ENCODE measurements at regions not wholly inside any gene's neighbourhood (a gene's known extent, or its start where the extent isn't known, plus 50 kb on each side); places are given as distances from the start of the nearest gene placed in this dataset.

- peak overlapping the region; percentile 80 for H3K27ac ChIP-seq (ENCODE audit: low read length)
- DNase-seq = peak in 1 of 2 donors; percentile 61
- Mint-ChIP-seq H3K36me3 (no peaks in the 10 kb centered on the region), H3K4me3 (peak overlapping the region; percentile 77), H3K4me1 (peaks cover 38 to 40% of the 10 kb centered on the region in 2 donors), H3K27me3 (ENCODE audit: low read depth in 2 of 2) (no peaks in the 10 kb centered on the region), H3K9me3 (no peaks in the 10 kb centered on the region), H3K27ac (peak overlapping the region; percentile 87 to 90)
- H3K27me3 ChIP-seq (ENCODE audit: control insufficient read depth, insufficient read depth, low read length) = no peaks in the 10 kb centered on the region
- ATAC-seq = peak; percentile 74 to 83 (median 74)
- peak overlapping the region; percentile 10 for H3K4me3 ChIP-seq (ENCODE audit: low read length)
- H3K4me1 ChIP-seq (ENCODE audit: control insufficient read depth, insufficient read depth, low read length) = peaks cover 17% of the 10 kb centered on the region
- TF ChIP-seq CTCF (IDR thresholded peaks at IDR 0.05) = no peak
- WGBS (ENCODE audit: insufficient coverage) = 25% methylated on average over 2 of the region's 3 CpGs
- no peaks in the 10 kb centered on the region for H3K36me3 ChIP-seq (ENCODE audit: control insufficient read depth, insufficient read depth, low read length)
- H3K9me3 ChIP-seq (ENCODE audit: control insufficient read depth, insufficient read depth, low read length) = no peaks in the 10 kb centered on the region
- intact Hi-C loops (cut with micrococcal nuclease) = loop anchor here (5.0 kb wide), 1 partner anchor 105 kb away; no protein-coding TSS in a partner anchor
These were observed 73.5 kb upstream of the SERTAD2 start for GRCh38 chr2:64727013-64727767.

GRCh38 chr2:64727843-64728463, 74.2 kb upstream of the SERTAD2 start:
- 78% methylated on average over 10 of the region's 11 CpGs for WGBS (ENCODE audit: insufficient coverage)
- H3K4me3 Mint-ChIP-seq = peak overlapping the region; percentile 77
- no peaks in the 10 kb centered on the region for H3K9me3 Mint-ChIP-seq
- Histone ChIP-seq H3K27ac (ENCODE audit: low read length) (peak overlapping the region; percentile 80), H3K27me3 (ENCODE audit: control insufficient read depth, insufficient read depth, low read length) (no peaks in the 10 kb centered on the region), H3K4me1 (ENCODE audit: control insufficient read depth, insufficient read depth, low read length) (peaks cover 17% of the 10 kb centered on the region), H3K36me3 (ENCODE audit: control insufficient read depth, insufficient read depth, low read length) (no peaks in the 10 kb centered on the region), H3K9me3 (ENCODE audit: control insufficient read depth, insufficient read depth, low read length) (no peaks in the 10 kb centered on the region), H3K4me3 (ENCODE audit: low read length) (no peak overlapping the region)
- H3K27me3 Mint-ChIP-seq (ENCODE audit: low read depth in 2 of 2) = no peaks in the 10 kb centered on the region
- intact Hi-C loops (cut with micrococcal nuclease) = loop anchor here (5.0 kb wide), 1 partner anchor 104 kb away; no protein-coding TSS in a partner anchor
- ATAC-seq = no peak
- no peaks in the 10 kb centered on the region for H3K36me3 Mint-ChIP-seq
- H3K27ac Mint-ChIP-seq = peak overlapping the region; percentile 87 to 90
- peak in 1 of 2 donors; percentile 26 for DNase-seq
- no peak for TF ChIP-seq CTCF (IDR thresholded peaks at IDR 0.05)
- H3K4me1 Mint-ChIP-seq = peaks cover 38 to 40% of the 10 kb centered on the region in 2 donors

GRCh38 chr2:64730551-64731262, 77.0 kb upstream of the SERTAD2 start:
- Mint-ChIP-seq H3K4me3 (peak overlapping the region; percentile 88), H3K9me3 (no peaks in the 10 kb centered on the region), H3K27ac (peak overlapping the region; percentile 90 to 95), H3K36me3 (no peaks in the 10 kb centered on the region), H3K27me3 (ENCODE audit: low read depth in 2 of 2) (no peaks in the 10 kb centered on the region), H3K4me1 (peaks cover 38 to 40% of the 10 kb centered on the region in 2 donors)
- Histone ChIP-seq H3K4me3 (ENCODE audit: low read length) (peak overlapping the region; percentile 38), H3K27ac (ENCODE audit: low read length) (peak overlapping the region; percentile 75), H3K9me3 (ENCODE audit: control insufficient read depth, insufficient read depth, low read length) (no peaks in the 10 kb centered on the region), H3K27me3 (ENCODE audit: control insufficient read depth, insufficient read depth, low read length) (no peaks in the 10 kb centered on the region), H3K4me1 (ENCODE audit: control insufficient read depth, insufficient read depth, low read length) (peaks cover 17% of the 10 kb centered on the region), H3K36me3 (ENCODE audit: control insufficient read depth, insufficient read depth, low read length) (no peaks in the 10 kb centered on the region)
- no peak for TF ChIP-seq CTCF (IDR thresholded peaks at IDR 0.05)
- intact Hi-C loops (cut with micrococcal nuclease) = loop anchor here (2.0 kb wide), 1 partner anchor 20 kb away; no protein-coding TSS in a partner anchor
- peak; percentile 28 to 77 for DNase-seq
- WGBS (ENCODE audit: insufficient coverage) = 4% methylated on average over 9 of the region's 9 CpGs
- ATAC-seq = peak; percentile 62 to 76 (median 68)

Measured in natural killer cell (primary cell).